Chondrocyte (in vitro differentiated cells): ENCODE measurements at regions not wholly inside any gene's neighbourhood (a gene's known extent, or its start where the extent isn't known, plus 50 kb on each side); places are given as distances from the start of the nearest gene placed in this dataset.

Experiments
- DNase-seq: peaks from one replicate; pipeline ENCODE4 v3.0.0; 2021; ENCODE audit warnings: mixed read lengths, low spot score
- H3K27ac Mint-ChIP-seq: one replicate; pipeline ENCODE4 v1.8.0; 2021; ENCODE audit warnings: mild to moderate bottlenecking, moderate library complexity, mixed read lengths; ENCODE audit not compliant: unreplicated experiment
- H3K27me3 Mint-ChIP-seq: 2 replicates; pipeline ENCODE4 v1.8.0; 2021; ENCODE audit warnings: low read depth, mixed read lengths
- H3K36me3 Mint-ChIP-seq: 2 replicates; pipeline ENCODE4 v1.8.0; 2021; ENCODE audit warnings: low read depth, mixed read lengths
- H3K4me1 Mint-ChIP-seq: 2 replicates; pipeline ENCODE4 v1.8.0; 2021; ENCODE audit warnings: low read depth, mild to moderate bottlenecking, mixed read lengths
- H3K4me3 Mint-ChIP-seq: one replicate; pipeline ENCODE4 v1.8.0; 2021; ENCODE audit warnings: mild to moderate bottlenecking, moderate library complexity, mixed read lengths; ENCODE audit not compliant: unreplicated experiment
- H3K9me3 Mint-ChIP-seq: 2 replicates; pipeline ENCODE4 v1.8.0; 2021; ENCODE audit warnings: low read depth, mixed read lengths
- CTCF ChIP-seq: fragments of 200-600 bp; sonication (generic); IDR thresholded peaks from 2 replicates; pipeline ENCODE4 v1.5.0; 2021; ENCODE audit warnings: antibody characterized with exemption, mild to moderate bottlenecking, moderate library complexity

- no peak for TF ChIP-seq CTCF
- no peak for DNase-seq
- H3K4me3 Mint-ChIP-seq: no peak overlapping the region
- H3K27me3 Mint-ChIP-seq: no peaks in the 10 kb centered on the region
- no peaks in the 10 kb centered on the region for H3K4me1 Mint-ChIP-seq
- no peak overlapping the region for H3K27ac Mint-ChIP-seq
- H3K9me3 Mint-ChIP-seq: peaks cover under 1% of the 10 kb centered on the region
- no peaks in the 10 kb centered on the region for H3K36me3 Mint-ChIP-seq
Measured at GRCh38 chr4:60846678-60847077, 353.4 kb upstream of the ADGRL3 start.

- Mint-ChIP-seq H3K36me3 (peaks cover 2% of the 10 kb centered on the region), H3K27me3 (no peaks in the 10 kb centered on the region), H3K4me3 (no peak overlapping the region), H3K9me3 (peaks cover 10% of the 10 kb centered on the region), H3K27ac (no peak overlapping the region), H3K4me1 (no peaks in the 10 kb centered on the region)
- no peak for TF ChIP-seq CTCF
- no peak for DNase-seq
Measured at GRCh38 chr4:60847614-60848013, 352.5 kb upstream of the ADGRL3 start.

- Mint-ChIP-seq H3K4me3 (no peak overlapping the region), H3K4me1 (no peaks in the 10 kb centered on the region), H3K36me3 (no peaks in the 10 kb centered on the region), H3K27me3 (no peaks in the 10 kb centered on the region), H3K9me3 (peaks cover 8% of the 10 kb centered on the region), H3K27ac (no peak overlapping the region)
- TF ChIP-seq CTCF: no peak
- no peak for DNase-seq
Measured at GRCh38 chr4:60857130-60857753, 342.9 kb upstream of the ADGRL3 start.

- DNase-seq: no peak
- H3K27me3 Mint-ChIP-seq: no peaks in the 10 kb centered on the region
- no peak overlapping the region for H3K27ac Mint-ChIP-seq
- no peak for TF ChIP-seq CTCF
- no peaks in the 10 kb centered on the region for H3K36me3 Mint-ChIP-seq
- H3K4me1 Mint-ChIP-seq: peaks cover 7% of the 10 kb centered on the region
- no peaks in the 10 kb centered on the region for H3K9me3 Mint-ChIP-seq
- no peak overlapping the region for H3K4me3 Mint-ChIP-seq
Measured at GRCh38 chr4:60863442-60863841, 336.7 kb upstream of the ADGRL3 start.

GRCh38 chr4:60865273-60865672 lies 334.9 kb upstream of the ADGRL3 start:
- Mint-ChIP-seq H3K27me3 (no peaks in the 10 kb centered on the region), H3K36me3 (no peaks in the 10 kb centered on the region), H3K27ac (no peak overlapping the region), H3K4me3 (no peak overlapping the region), H3K4me1 (peaks cover 7% of the 10 kb centered on the region), H3K9me3 (no peaks in the 10 kb centered on the region)
- DNase-seq: no peak
- TF ChIP-seq CTCF: peak; percentile 70
